ENCODE measurements at regions not wholly inside any gene's neighbourhood (a gene's known extent, or its start where the extent isn't known, plus 50 kb on each side); places are given as distances from the start of the nearest gene placed in this dataset.

GRCh38 chr14:94962166-94962575 is 192.3 kb upstream of the GSC start:
- no peak for DNase-seq (ENCODE audit: low spot score)
- Histone ChIP-seq H3K9me2 (ENCODE audit: insufficient read depth, low read length) (no peaks in the 10 kb centered on the region), H3K9me3 (ENCODE audit: low read length) (no peaks in the 10 kb centered on the region), H3K4me2 (ENCODE audit: low read length) (no peak overlapping the region), H3K27ac (ENCODE audit: low read depth, low read length, poor library complexity, severe bottlenecking) (no peak overlapping the region), H3K4me3 (ENCODE audit: low read depth, low read length, poor library complexity, severe bottlenecking) (no peak overlapping the region), H3K79me2 (ENCODE audit: insufficient read depth, low read depth, low read length) (no peaks in the 10 kb centered on the region), H2AFZ (ENCODE audit: low read length) (no peak overlapping the region), H4K20me1 (ENCODE audit: insufficient read depth, low read length) (no peaks in the 10 kb centered on the region), H3K36me3 (ENCODE audit: insufficient read depth, low read length) (no peaks in the 10 kb centered on the region), H3K4me1 (ENCODE audit: insufficient read depth, low read length, poor library complexity, severe bottlenecking) (no peaks in the 10 kb centered on the region)
- BruUV-seq (replicated peaks): no TSS peak
- POLR2A ChIA-PET: interaction anchor here (1.0 kb wide), 1 partner anchor 19 kb away, joined by 3 read pairs; no protein-coding TSS in a partner anchor
- CTCF ChIA-PET (ENCODE audit: unreplicated experiment): no interaction called here
- intact Hi-C loops (cut with micrococcal nuclease; ENCODE audit: unreplicated experiment): no loop called here
- no peak for TF ChIP-seq EZH2phosphoT487 (IDR thresholded peaks at IDR 0.05; ENCODE audit: borderline replicate concordance, low read depth, low read length)
- no peak for TF ChIP-seq CTCF (conservative IDR thresholded peaks at IDR 0.05; ENCODE audit: low read length)

DNA sequence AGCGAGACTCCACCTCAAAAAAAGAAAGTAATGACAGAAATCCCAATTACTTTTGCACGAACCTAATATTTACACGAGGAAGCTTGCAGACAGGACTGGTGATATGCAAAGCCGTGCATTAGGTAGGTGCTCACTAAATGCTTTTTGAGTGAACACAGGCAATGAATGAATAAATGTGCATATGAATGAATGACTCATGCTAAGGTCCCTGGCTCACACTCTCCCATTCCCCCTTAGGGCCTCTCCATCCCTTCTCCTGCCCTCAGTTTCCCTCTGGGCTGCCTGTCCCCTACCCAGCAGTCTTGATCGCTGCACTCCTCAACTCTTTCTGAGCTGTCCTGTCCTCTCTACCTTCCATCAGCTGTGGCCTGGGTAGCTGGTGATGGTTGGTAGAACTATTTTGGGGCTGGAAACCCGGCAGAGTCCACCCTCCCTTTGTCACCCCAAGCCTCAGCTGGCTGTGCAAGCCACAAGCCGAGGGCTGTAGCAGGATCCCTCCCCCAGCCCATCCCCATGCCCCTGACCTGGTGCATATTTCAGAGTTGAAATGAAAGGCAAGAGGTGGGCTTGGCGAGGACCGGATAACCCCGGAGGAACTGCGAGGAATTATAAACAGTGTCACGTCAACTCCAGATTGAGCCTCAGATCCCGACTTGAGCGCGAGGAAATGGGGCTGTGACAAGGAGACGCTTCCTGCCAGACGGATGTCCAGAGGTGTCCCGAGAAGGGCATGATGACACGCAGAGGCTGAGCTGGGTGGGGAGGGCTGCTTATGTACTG is 191.7 kb upstream of the GSC start:
- Histone ChIP-seq H2AFZ (ENCODE audit: low read length) (no peak overlapping the region), H3K4me1 (ENCODE audit: insufficient read depth, low read length, poor library complexity, severe bottlenecking) (no peaks in the 10 kb centered on the region), H3K27ac (ENCODE audit: low read depth, low read length, poor library complexity, severe bottlenecking) (no peak overlapping the region), H3K36me3 (ENCODE audit: insufficient read depth, low read length) (no peaks in the 10 kb centered on the region), H4K20me1 (ENCODE audit: insufficient read depth, low read length) (no peaks in the 10 kb centered on the region), H3K79me2 (ENCODE audit: insufficient read depth, low read depth, low read length) (no peaks in the 10 kb centered on the region), H3K9me2 (ENCODE audit: insufficient read depth, low read length) (no peaks in the 10 kb centered on the region), H3K4me2 (ENCODE audit: low read length) (no peak overlapping the region), H3K9me3 (ENCODE audit: low read length) (no peaks in the 10 kb centered on the region), H3K4me3 (ENCODE audit: low read depth, low read length, poor library complexity, severe bottlenecking) (no peak overlapping the region)
- DNase-seq (ENCODE audit: low spot score): no peak
- intact Hi-C loops (cut with micrococcal nuclease; ENCODE audit: unreplicated experiment): no loop called here
- TF ChIP-seq CTCF (conservative IDR thresholded peaks at IDR 0.05; ENCODE audit: low read length) (no peak), EZH2phosphoT487 (IDR thresholded peaks at IDR 0.05; ENCODE audit: borderline replicate concordance, low read depth, low read length) (no peak)
- CTCF ChIA-PET (ENCODE audit: unreplicated experiment): no interaction called here
- no TSS peak for BruUV-seq (replicated peaks)
- POLR2A ChIA-PET: interaction anchor here (1.0 kb wide), 1 partner anchor 19 kb away, joined by 3 read pairs; no protein-coding TSS in a partner anchor

DNA sequence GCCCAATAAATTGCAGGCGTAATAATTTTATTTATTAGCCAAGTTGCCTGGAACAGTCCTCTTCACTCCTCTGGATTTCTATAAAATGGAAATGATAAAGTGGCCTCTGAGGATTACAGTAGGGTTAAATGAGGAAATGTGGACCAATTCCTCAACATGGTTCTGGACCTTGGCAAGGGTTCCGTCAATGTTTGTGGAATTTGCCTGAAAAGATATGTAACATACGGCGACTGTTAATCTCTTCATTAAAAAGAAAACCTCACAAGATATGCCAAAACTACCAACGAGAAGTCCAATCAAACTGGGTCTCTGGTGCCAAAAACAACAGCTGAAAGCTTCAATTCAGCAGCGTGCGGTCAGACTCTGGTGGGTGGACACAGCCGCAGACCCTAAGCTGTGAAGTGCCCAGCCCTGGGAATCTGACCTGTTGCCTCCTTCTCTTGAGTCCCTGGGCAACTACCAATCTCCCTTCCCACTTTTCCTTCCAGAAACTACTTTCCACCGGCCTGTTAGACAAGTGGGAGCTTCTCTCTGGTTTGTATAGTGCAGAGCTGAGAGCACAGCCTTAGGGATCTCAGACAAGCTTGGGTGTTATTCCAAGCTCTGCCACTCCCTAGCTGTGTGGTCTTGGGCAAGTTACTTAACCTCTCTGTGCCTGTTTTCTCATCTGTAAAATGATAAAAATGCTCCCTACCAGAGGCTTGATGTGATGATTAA is 190.5 kb upstream of the GSC start:
- no peak for TF ChIP-seq CTCF (conservative IDR thresholded peaks at IDR 0.05; ENCODE audit: low read length)
- no peak for TF ChIP-seq EZH2phosphoT487 (IDR thresholded peaks at IDR 0.05; ENCODE audit: borderline replicate concordance, low read depth, low read length)
- no peaks in the 10 kb centered on the region for H3K79me2 ChIP-seq (ENCODE audit: insufficient read depth, low read depth, low read length)
- no peaks in the 10 kb centered on the region for H3K9me3 ChIP-seq (ENCODE audit: low read length)
- H4K20me1 ChIP-seq (ENCODE audit: insufficient read depth, low read length): no peaks in the 10 kb centered on the region
- no peaks in the 10 kb centered on the region for H3K4me1 ChIP-seq (ENCODE audit: insufficient read depth, low read length, poor library complexity, severe bottlenecking)
- no peaks in the 10 kb centered on the region for H3K36me3 ChIP-seq (ENCODE audit: insufficient read depth, low read length)
- no peaks in the 10 kb centered on the region for H3K9me2 ChIP-seq (ENCODE audit: insufficient read depth, low read length)
- intact Hi-C loops (cut with micrococcal nuclease; ENCODE audit: unreplicated experiment): no loop called here
- H3K27ac ChIP-seq (ENCODE audit: low read depth, low read length, poor library complexity, severe bottlenecking): no peak overlapping the region
- H3K4me3 ChIP-seq (ENCODE audit: low read depth, low read length, poor library complexity, severe bottlenecking): no peak overlapping the region
- H2AFZ ChIP-seq (ENCODE audit: low read length): no peak overlapping the region
- no peak overlapping the region for H3K4me2 ChIP-seq (ENCODE audit: low read length)
- CTCF ChIA-PET (ENCODE audit: unreplicated experiment): no interaction called here
- no TSS peak for BruUV-seq (replicated peaks)
- POLR2A ChIA-PET: interaction anchor here (1.1 kb wide), 1 partner anchor 66 kb away, joined by 3 read pairs; no protein-coding TSS in a partner anchor
- no peak for DNase-seq (ENCODE audit: low spot score)

Data from OCI-LY7 (cell line).